HCT116 (cell line): ENCODE measurements at regions not wholly inside any gene's neighbourhood (a gene's known extent, or its start where the extent isn't known, plus 50 kb on each side); places are given as distances from the start of the nearest gene placed in this dataset.

ENCODE experiments used
- ATAC-seq: fragments of 200-7000 bp; cut with Tn5 transposase; 2 replicates; pipeline ENCODE4 v1.9.1; 2020; ENCODE audit warnings: mild to moderate bottlenecking, moderate library complexity
- BruUV-seq: library from RNA; stranded (reverse); fragments of 400-500 nt; replicated peaks from 2 replicates; lab custom pipeline; 2021; lab: Mats Ljungman, UMichigan
- CTCF ChIA-PET: fragments of 300-600 bp; sonication (Branson Sonifier 250); formaldehyde crosslinking; loops from one replicate; lab custom pipeline; 2021; ENCODE audit warnings: antibody characterized with exemption; lab: Charles Lee
- POLR2A ChIA-PET: fragments of 300-600, 350-600 bp; sonication (Branson Sonifier 250); formaldehyde crosslinking; loops from one replicate; lab custom pipeline; 2021; ENCODE audit warnings: antibody characterized with exemption; lab: Charles Lee
- RAD21 ChIA-PET, 2 experiments: fragments of 300-600 bp; sonication (Branson Sonifier 250); formaldehyde crosslinking; loops; one replicate each; lab custom pipeline; 2023; ENCODE audit warnings: low total read pairs in 2 of 2; ENCODE audit not compliant: uncharacterized antibody in 2 of 2, unreplicated experiment in 2 of 2, low non-redundant PET in 1 of 2; lab: Charles Lee
- DNase-seq: peaks from one replicate; pipeline ENCODE4 v3.0.0-alpha.2; 2010; ENCODE audit warnings: low read depth, low spot score
- H2AFZ ChIP-seq: fragments of 200-600 bp; shearing (Covaris generic), sonication (generic); 2 replicates; pipeline ENCODE4 v1.6.1; 2017; ENCODE audit warnings: low read depth, mixed run types, mixed read lengths, antibody characterized with exemption, low read length; ENCODE audit not compliant: poor library complexity, severe bottlenecking
- H3K27ac ChIP-seq: 2 replicates; pipeline ENCODE4 v1.5.1; 2012; ENCODE audit warnings: low read depth, low read length
- H3K27me3 ChIP-seq: fragments of 200-600 bp; sonication (generic); 2 replicates; pipeline ENCODE4 v1.6.1; 2016; ENCODE audit warnings: mixed run types, low read length, mixed read lengths; ENCODE audit not compliant: insufficient read depth
- H3K36me3 ChIP-seq, 2 experiments: fragments of 200-500 bp in 1 of 2; fragments of 200-600 bp in 1 of 2; sonication (Bioruptor generic) in 1 of 2; sonication (generic) in 1 of 2; 2 replicates each; pipeline versions ENCODE4 v1.5.1 to v1.6.1; 2014 to 2016; ENCODE audit warnings: low read length in 2 of 2, inconsistent platforms in 1 of 2, mixed read lengths in 1 of 2, mixed run types in 1 of 2; ENCODE audit not compliant: insufficient read depth in 2 of 2, control insufficient read depth in 1 of 2
- H3K4me1 ChIP-seq, 2 experiments: fragments of 200-600 bp in 1 of 2; sonication (generic) in 1 of 2; 2 replicates each; pipeline versions ENCODE4 v1.5.1 to v1.6.1; 2012 to 2017; ENCODE audit warnings: low read length in 2 of 2, inconsistent platforms in 1 of 2, mild to moderate bottlenecking in 1 of 2, mixed read lengths in 1 of 2, mixed run types in 1 of 2, moderate library complexity in 1 of 2; ENCODE audit not compliant: insufficient read depth in 2 of 2, control insufficient read depth in 1 of 2
- H3K4me2 ChIP-seq: fragments of 200-600 bp; sonication (generic); 2 replicates; pipeline ENCODE4 v1.6.1; 2017; ENCODE audit warnings: mixed run types, low read length, mixed read lengths
- H3K4me3 ChIP-seq, 2 experiments: fragments of 200-600 bp in 1 of 2; sonication (generic) in 1 of 2; replicated peaks in 1 of 2; 2 replicates each; pipeline ENCODE4 v1.5.1; 2011 to 2016; ENCODE audit warnings: low read length in 2 of 2, control low read depth in 1 of 2, low read depth in 1 of 2, mild to moderate bottlenecking in 1 of 2, mixed read lengths in 1 of 2, mixed run types in 1 of 2
- H3K79me2 ChIP-seq: fragments of 200-600 bp; sonication (generic); 2 replicates; pipeline ENCODE4 v1.6.1; 2017; ENCODE audit warnings: mild to moderate bottlenecking, mixed run types, low read length, moderate library complexity, mixed read lengths; ENCODE audit not compliant: insufficient read depth
- H3K9ac ChIP-seq: fragments of 200-600 bp; sonication (generic); 2 replicates; pipeline ENCODE4 v1.6.1; 2016; ENCODE audit warnings: low read length, mixed read lengths
- H3K9me2 ChIP-seq: fragments of 200-600 bp; sonication (generic), shearing (Covaris generic); 2 replicates; pipeline ENCODE4 v1.6.1; 2017; ENCODE audit warnings: mixed run types, mild to moderate bottlenecking, moderate library complexity; ENCODE audit not compliant: insufficient read depth
- H3K9me3 ChIP-seq, 2 experiments: fragments of 200-500 bp in 1 of 2; fragments of 200-600 bp in 1 of 2; sonication (Bioruptor generic) in 1 of 2; sonication (generic) in 1 of 2; 2 replicates each; pipeline ENCODE4 v1.6.1; 2014 to 2017; ENCODE audit warnings: low read length in 2 of 2, mixed read lengths in 2 of 2, inconsistent platforms in 1 of 2, low read depth in 1 of 2, mild to moderate bottlenecking in 1 of 2, mixed run types in 1 of 2, moderate library complexity in 1 of 2; ENCODE audit not compliant: control insufficient read depth in 1 of 2, insufficient read depth in 1 of 2
- H4K20me1 ChIP-seq: fragments of 200-600 bp; sonication (generic), shearing (Covaris generic); 2 replicates; pipeline ENCODE4 v1.6.1; 2017; ENCODE audit warnings: mixed run types, mild to moderate bottlenecking, moderate library complexity; ENCODE audit not compliant: insufficient read depth
- CBX3 ChIP-seq: IDR thresholded peaks from 2 replicates; pipeline ENCODE4 v1.6.1; 2012; ENCODE audit warnings: low read depth
- CEBPB ChIP-seq: IDR thresholded peaks from 2 replicates; pipeline ENCODE4 v1.6.1; 2012; ENCODE audit warnings: low read depth
- ELF1 ChIP-seq: IDR thresholded peaks from 2 replicates; pipeline ENCODE4 v1.6.1; 2012; ENCODE audit warnings: low read depth, borderline replicate concordance
- EZH2 ChIP-seq: fragments of 200-600 bp; sonication (generic); IDR thresholded peaks from 2 replicates; pipeline ENCODE4 v1.6.1; 2017; ENCODE audit warnings: antibody characterized with exemption, mixed run types
- EZH2phosphoT487 ChIP-seq: fragments of 200-600 bp; IDR thresholded peaks from 2 replicates; pipeline ENCODE4 v1.6.1; 2018; ENCODE audit warnings: antibody characterized with exemption, borderline replicate concordance
- FOSL1 ChIP-seq: IDR thresholded peaks from 2 replicates; pipeline ENCODE4 v1.6.1; 2012; ENCODE audit warnings: low read depth
- JUND ChIP-seq: IDR thresholded peaks from 2 replicates; pipeline ENCODE4 v1.6.1; 2012
- POLR2A ChIP-seq: IDR thresholded peaks from 2 replicates; pipeline ENCODE4 v1.7.0; 2011; ENCODE audit warnings: borderline replicate concordance; ENCODE audit not compliant: insufficient read depth, insufficient read length; ENCODE audit errors: extremely low read depth
- POLR2AphosphoS5 ChIP-seq: IDR thresholded peaks from 2 replicates; pipeline ENCODE4 v1.6.1; 2011; ENCODE audit warnings: mild to moderate bottlenecking, low read depth, low read length, moderate library complexity
- RAD21 ChIP-seq: IDR thresholded peaks from 2 replicates; pipeline ENCODE4 v1.6.1; 2012; ENCODE audit warnings: low read depth, mild to moderate bottlenecking
- SIN3A ChIP-seq: IDR thresholded peaks from 2 replicates; pipeline ENCODE4 v1.6.1; 2012; ENCODE audit warnings: low read depth
- SP1 ChIP-seq: IDR thresholded peaks from 2 replicates; pipeline ENCODE4 v1.6.1; 2012; ENCODE audit warnings: low read depth
- SRF ChIP-seq: IDR thresholded peaks from 2 replicates; pipeline ENCODE4 v1.6.1; 2012; ENCODE audit warnings: low read depth
- TCF7L2 ChIP-seq: IDR thresholded peaks from 2 replicates; pipeline ENCODE4 v1.7.0; 2011; ENCODE audit warnings: borderline replicate concordance, inconsistent platforms; ENCODE audit not compliant: insufficient read depth, insufficient read length; ENCODE audit errors: extremely low read depth
- YY1 ChIP-seq: IDR thresholded peaks from 2 replicates; pipeline ENCODE4 v1.6.1; 2011; ENCODE audit warnings: low read length, low read depth, moderate library complexity, mild to moderate bottlenecking; ENCODE audit not compliant: insufficient replicate concordance; ENCODE audit errors: extremely low read depth
- ZFX ChIP-seq: fragments of 450-650 bp; IDR thresholded peaks from 2 replicates; pipeline ENCODE4 v1.6.1; 2017
- ZNF274 ChIP-seq: fragments of 200-500 bp; sonication (Bioruptor generic); IDR thresholded peaks from 2 replicates; pipeline ENCODE4 v1.6.1; 2014; ENCODE audit warnings: mild to moderate bottlenecking, low read depth, low read length, inconsistent platforms
- intact Hi-C: fragments of 100-400 bp; cut with micrococcal nuclease; formaldehyde crosslinking; loops from 2 replicates; pipeline ENCODE4 v1.10.0; 2022
- TF ChIP-seq, protein P1 (sequence below): IDR thresholded peaks from 2 replicates; pipeline ENCODE4 v1.6.1; 2011; ENCODE audit warnings: mild to moderate bottlenecking, low read length, moderate library complexity; ENCODE audit not compliant: insufficient replicate concordance; ENCODE audit errors: extremely low read depth
- TF ChIP-seq, protein P2 (sequence below): IDR thresholded peaks from 2 replicates; pipeline ENCODE4 v1.6.1; 2012; ENCODE audit warnings: low read depth
- TF ChIP-seq, protein P3 (sequence below), 3 experiments: fragments of 200-600 bp in 1 of 3; sonication (generic) in 1 of 3; IDR thresholded peaks in 2 of 3; conservative IDR thresholded peaks in 1 of 3; 2 replicates each; pipeline ENCODE4 v1.5.1; 2012 to 2017; ENCODE audit warnings: low read depth in 2 of 3, low read length in 2 of 3, antibody characterized with exemption in 1 of 3, borderline replicate concordance in 1 of 3, control low read depth in 1 of 3, mild to moderate bottlenecking in 1 of 3, mixed read lengths in 1 of 3, mixed run types in 1 of 3, moderate library complexity in 1 of 3; ENCODE audit not compliant: insufficient read depth in 1 of 3

DNA sequence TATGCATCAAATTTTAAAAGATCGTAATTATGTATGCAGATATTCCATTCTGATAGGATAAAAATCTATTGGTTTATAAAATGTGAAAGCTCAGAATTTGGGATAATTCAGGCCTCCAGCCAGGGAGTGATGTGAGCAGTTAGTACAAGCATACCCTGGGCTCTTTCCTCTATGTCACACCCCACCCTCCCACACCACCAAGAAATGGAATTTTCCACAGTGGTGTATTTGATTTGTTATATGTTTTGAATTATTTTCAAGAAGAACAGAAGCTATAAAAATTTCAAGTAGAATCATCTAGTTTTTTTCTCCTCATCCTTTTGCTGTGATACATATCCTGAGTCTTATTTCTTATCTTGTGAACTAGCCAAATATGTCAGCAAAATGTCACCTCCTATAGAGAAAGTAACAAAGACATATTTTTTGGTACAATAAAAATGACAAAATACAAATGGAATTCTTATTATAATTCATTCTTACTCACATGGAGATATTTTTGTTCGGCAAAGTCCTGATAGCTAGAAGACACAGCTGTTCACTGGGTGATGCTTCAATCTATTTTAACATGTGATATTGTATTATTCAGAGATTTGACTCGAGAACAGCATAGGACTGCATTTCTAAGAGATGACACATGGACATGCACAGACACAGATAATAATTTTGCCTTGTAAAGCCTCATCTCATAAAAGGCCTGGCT is 61.2 kb upstream of the FRY start:
- ATAC-seq, result no peak
- TF ChIP-seq POLR2A (no peak), SIN3A (no peak), POLR2AphosphoS5 (no peak), EZH2 (no peak), CBX3 (no peak), YY1 (no peak), RAD21 (no peak), ELF1 (no peak), SP1 (no peak), TCF7L2 (no peak), EZH2phosphoT487 (no peak), ZNF274 (no peak), ZFX (no peak), CEBPB (no peak), SRF (no peak), JUND (no peak), FOSL1 (no peak)
- TF ChIP-seq, protein P1, sequence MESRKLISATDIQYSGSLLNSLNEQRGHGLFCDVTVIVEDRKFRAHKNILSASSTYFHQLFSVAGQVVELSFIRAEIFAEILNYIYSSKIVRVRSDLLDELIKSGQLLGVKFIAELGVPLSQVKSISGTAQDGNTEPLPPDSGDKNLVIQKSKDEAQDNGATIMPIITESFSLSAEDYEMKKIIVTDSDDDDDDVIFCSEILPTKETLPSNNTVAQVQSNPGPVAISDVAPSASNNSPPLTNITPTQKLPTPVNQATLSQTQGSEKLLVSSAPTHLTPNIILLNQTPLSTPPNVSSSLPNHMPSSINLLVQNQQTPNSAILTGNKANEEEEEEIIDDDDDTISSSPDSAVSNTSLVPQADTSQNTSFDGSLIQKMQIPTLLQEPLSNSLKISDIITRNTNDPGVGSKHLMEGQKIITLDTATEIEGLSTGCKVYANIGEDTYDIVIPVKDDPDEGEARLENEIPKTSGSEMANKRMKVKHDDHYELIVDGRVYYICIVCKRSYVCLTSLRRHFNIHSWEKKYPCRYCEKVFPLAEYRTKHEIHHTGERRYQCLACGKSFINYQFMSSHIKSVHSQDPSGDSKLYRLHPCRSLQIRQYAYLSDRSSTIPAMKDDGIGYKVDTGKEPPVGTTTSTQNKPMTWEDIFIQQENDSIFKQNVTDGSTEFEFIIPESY, result no peak
- TF ChIP-seq, protein P2, sequence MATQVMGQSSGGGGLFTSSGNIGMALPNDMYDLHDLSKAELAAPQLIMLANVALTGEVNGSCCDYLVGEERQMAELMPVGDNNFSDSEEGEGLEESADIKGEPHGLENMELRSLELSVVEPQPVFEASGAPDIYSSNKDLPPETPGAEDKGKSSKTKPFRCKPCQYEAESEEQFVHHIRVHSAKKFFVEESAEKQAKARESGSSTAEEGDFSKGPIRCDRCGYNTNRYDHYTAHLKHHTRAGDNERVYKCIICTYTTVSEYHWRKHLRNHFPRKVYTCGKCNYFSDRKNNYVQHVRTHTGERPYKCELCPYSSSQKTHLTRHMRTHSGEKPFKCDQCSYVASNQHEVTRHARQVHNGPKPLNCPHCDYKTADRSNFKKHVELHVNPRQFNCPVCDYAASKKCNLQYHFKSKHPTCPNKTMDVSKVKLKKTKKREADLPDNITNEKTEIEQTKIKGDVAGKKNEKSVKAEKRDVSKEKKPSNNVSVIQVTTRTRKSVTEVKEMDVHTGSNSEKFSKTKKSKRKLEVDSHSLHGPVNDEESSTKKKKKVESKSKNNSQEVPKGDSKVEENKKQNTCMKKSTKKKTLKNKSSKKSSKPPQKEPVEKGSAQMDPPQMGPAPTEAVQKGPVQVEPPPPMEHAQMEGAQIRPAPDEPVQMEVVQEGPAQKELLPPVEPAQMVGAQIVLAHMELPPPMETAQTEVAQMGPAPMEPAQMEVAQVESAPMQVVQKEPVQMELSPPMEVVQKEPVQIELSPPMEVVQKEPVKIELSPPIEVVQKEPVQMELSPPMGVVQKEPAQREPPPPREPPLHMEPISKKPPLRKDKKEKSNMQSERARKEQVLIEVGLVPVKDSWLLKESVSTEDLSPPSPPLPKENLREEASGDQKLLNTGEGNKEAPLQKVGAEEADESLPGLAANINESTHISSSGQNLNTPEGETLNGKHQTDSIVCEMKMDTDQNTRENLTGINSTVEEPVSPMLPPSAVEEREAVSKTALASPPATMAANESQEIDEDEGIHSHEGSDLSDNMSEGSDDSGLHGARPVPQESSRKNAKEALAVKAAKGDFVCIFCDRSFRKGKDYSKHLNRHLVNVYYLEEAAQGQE, result no peak
- TF ChIP-seq, protein P3, sequence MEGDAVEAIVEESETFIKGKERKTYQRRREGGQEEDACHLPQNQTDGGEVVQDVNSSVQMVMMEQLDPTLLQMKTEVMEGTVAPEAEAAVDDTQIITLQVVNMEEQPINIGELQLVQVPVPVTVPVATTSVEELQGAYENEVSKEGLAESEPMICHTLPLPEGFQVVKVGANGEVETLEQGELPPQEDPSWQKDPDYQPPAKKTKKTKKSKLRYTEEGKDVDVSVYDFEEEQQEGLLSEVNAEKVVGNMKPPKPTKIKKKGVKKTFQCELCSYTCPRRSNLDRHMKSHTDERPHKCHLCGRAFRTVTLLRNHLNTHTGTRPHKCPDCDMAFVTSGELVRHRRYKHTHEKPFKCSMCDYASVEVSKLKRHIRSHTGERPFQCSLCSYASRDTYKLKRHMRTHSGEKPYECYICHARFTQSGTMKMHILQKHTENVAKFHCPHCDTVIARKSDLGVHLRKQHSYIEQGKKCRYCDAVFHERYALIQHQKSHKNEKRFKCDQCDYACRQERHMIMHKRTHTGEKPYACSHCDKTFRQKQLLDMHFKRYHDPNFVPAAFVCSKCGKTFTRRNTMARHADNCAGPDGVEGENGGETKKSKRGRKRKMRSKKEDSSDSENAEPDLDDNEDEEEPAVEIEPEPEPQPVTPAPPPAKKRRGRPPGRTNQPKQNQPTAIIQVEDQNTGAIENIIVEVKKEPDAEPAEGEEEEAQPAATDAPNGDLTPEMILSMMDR (IDR thresholded peaks at IDR 0.05 in 2 of 3, conservative IDR thresholded peaks at IDR 0.05 in 1 of 3; ENCODE audit: borderline replicate concordance in 1 of 3, insufficient read depth in 1 of 3, low read depth in 2 of 3, low read length in 2 of 3), result no peak
- TF ChIP-seq, all 23 proteins: peak for 0
- ChIA-PET POLR2A (no interaction called here), CTCF (no interaction called here), RAD21 (no interaction called here)
- no peaks in the 10 kb centered on the region for H3K4me1 ChIP-seq
- H2AFZ ChIP-seq, result no peak overlapping the region
- H3K9me3 ChIP-seq, result no peaks in the 10 kb centered on the region
- no TSS peak for BruUV-seq
- no peaks in the 10 kb centered on the region for H3K36me3 ChIP-seq
- no peaks in the 10 kb centered on the region for H3K79me2 ChIP-seq
- H3K4me2 ChIP-seq, result no peak overlapping the region
- intact Hi-C loops, result no loop called here
- no peak overlapping the region for H3K4me3 ChIP-seq
- no peak overlapping the region for H3K27ac ChIP-seq
- H3K9ac ChIP-seq, result no peak overlapping the region
- H3K9me2 ChIP-seq, result no peaks in the 10 kb centered on the region
- H4K20me1 ChIP-seq, result no peaks in the 10 kb centered on the region
- no peaks in the 10 kb centered on the region for H3K27me3 ChIP-seq
- DNase-seq, result no peak
